IMR-90 (cell line): ENCODE measurements at regions not wholly inside any gene's neighbourhood (a gene's known extent, or its start where the extent isn't known, plus 50 kb on each side); places are given as distances from the start of the nearest gene placed in this dataset.

Experiments used
- ATAC-seq: fragments of 200-7000 bp; cut with Tn5 transposase; 2 replicates; pipeline ENCODE4 v1.9.1; 2020; ENCODE audit warnings: low read depth, mild to moderate bottlenecking, moderate library complexity
- BruUV-seq: library from RNA; stranded (reverse); fragments of 400-500 nt; replicated peaks from 2 replicates; lab custom pipeline; 2021; lab: Mats Ljungman, UMichigan
- CTCF ChIA-PET: fragments of 300-600 bp; formaldehyde crosslinking; extraction: SDS; loops from one replicate; lab custom pipeline; 2021; ENCODE audit warnings: antibody characterized with exemption; lab: Yijun Ruan, JAX
- POLR2A ChIA-PET: fragments of 300-600 bp; sonication (Branson Sonifier 250); formaldehyde crosslinking; loops from one replicate; lab custom pipeline; 2022; ENCODE audit warnings: antibody characterized with exemption; ENCODE audit not compliant: unreplicated experiment; lab: Charles Lee
- DNase-seq: peaks from one replicate; pipeline ENCODE4 v3.0.0; 2013
- H2AFZ ChIP-seq: replicated peaks from 2 replicates; pipeline ENCODE3; 2013; ENCODE audit warnings: low read length, mild to moderate bottlenecking; ENCODE audit not compliant: poor library complexity
- H2AK5ac ChIP-seq: 2 replicates; pipeline ENCODE4 v1.6.1; 2013; ENCODE audit warnings: low read depth, low read length, inconsistent platforms
- H2AK9ac ChIP-seq: replicated peaks from 2 replicates; pipeline ENCODE3; 2013; ENCODE audit warnings: mild to moderate bottlenecking, low read depth, low read length, moderate library complexity; ENCODE audit not compliant: poor library complexity
- H2BK120ac ChIP-seq: 2 replicates; pipeline ENCODE4 v1.6.1; 2013; ENCODE audit warnings: low read depth, low read length, inconsistent platforms
- H2BK15ac ChIP-seq: 3 replicates; pipeline ENCODE4 v1.6.1; 2013; ENCODE audit warnings: low read depth, low read length, inconsistent platforms
- H2BK20ac ChIP-seq: 2 replicates; pipeline ENCODE4 v1.6.1; 2013; ENCODE audit warnings: low read depth, mild to moderate bottlenecking, inconsistent platforms, low read length, moderate library complexity
- H2BK5ac ChIP-seq: 2 replicates; pipeline ENCODE4 v1.6.1; 2013; ENCODE audit warnings: mild to moderate bottlenecking, low read depth, low read length, inconsistent platforms; ENCODE audit not compliant: poor library complexity, severe bottlenecking
- H3K14ac ChIP-seq: replicated peaks from 2 replicates; pipeline ENCODE4 v1.6.1; 2013; ENCODE audit warnings: low read depth, low read length, inconsistent platforms
- H3K18ac ChIP-seq: 2 replicates; pipeline ENCODE4 v1.6.1; 2013; ENCODE audit warnings: low read depth, low read length, control low read depth
- H3K23ac ChIP-seq: 2 replicates; pipeline ENCODE4 v1.6.1; 2013; ENCODE audit warnings: low read depth, low read length, inconsistent platforms
- H3K27ac ChIP-seq: 2 replicates; pipeline ENCODE4 v1.5.1; 2013; ENCODE audit warnings: mild to moderate bottlenecking, control low read depth, low read length; ENCODE audit not compliant: insufficient read depth
- H3K27me3 ChIP-seq: 2 replicates; pipeline ENCODE4 v1.6.1; 2013; ENCODE audit warnings: low read length; ENCODE audit not compliant: control insufficient read depth, insufficient read depth
- H3K36me3 ChIP-seq: 2 replicates; pipeline ENCODE4 v1.6.1; 2013; ENCODE audit warnings: low read length, mixed read lengths; ENCODE audit not compliant: control insufficient read depth, insufficient read depth
- H3K4ac ChIP-seq: 2 replicates; pipeline ENCODE4 v1.6.1; 2013; ENCODE audit warnings: low read depth, low read length, inconsistent platforms
- H3K4me1 ChIP-seq: 2 replicates; pipeline ENCODE4 v1.6.1; 2013; ENCODE audit warnings: low read length, mixed read lengths; ENCODE audit not compliant: control insufficient read depth, insufficient read depth
- H3K4me2 ChIP-seq: 2 replicates; pipeline ENCODE4 v1.6.1; 2013; ENCODE audit warnings: low read depth, mild to moderate bottlenecking, control low read depth, low read length, moderate library complexity
- H3K4me3 ChIP-seq: 2 replicates; pipeline ENCODE4 v1.5.1; 2013; ENCODE audit warnings: low read depth, mild to moderate bottlenecking, control low read depth, low read length, moderate library complexity; ENCODE audit not compliant: insufficient read depth
- H3K56ac ChIP-seq: 2 replicates; pipeline ENCODE4 v1.6.1; 2013; ENCODE audit warnings: low read length, inconsistent platforms; ENCODE audit not compliant: insufficient read depth; ENCODE audit errors: extremely low read depth
- H3K79me1 ChIP-seq, 2 experiments: 2 replicates each; pipeline ENCODE4 v1.6.1; 2013; ENCODE audit warnings: low read length in 2 of 2, inconsistent platforms in 1 of 2, low read depth in 1 of 2
- H3K9ac ChIP-seq: 2 replicates; pipeline ENCODE4 v1.6.1; 2013; ENCODE audit warnings: low read depth, low read length, control low read depth
- H3K9me1 ChIP-seq: 2 replicates; pipeline ENCODE4 v1.6.1; 2013; ENCODE audit warnings: low read length, inconsistent platforms; ENCODE audit not compliant: insufficient read depth
- H3K9me3 ChIP-seq: 2 replicates; pipeline ENCODE4 v1.6.1; 2013; ENCODE audit warnings: low read length; ENCODE audit not compliant: control insufficient read depth, insufficient read depth
- H4K20me1 ChIP-seq: 2 replicates; pipeline ENCODE4 v1.6.1; 2013; ENCODE audit warnings: low read length, inconsistent platforms; ENCODE audit not compliant: insufficient read depth
- H4K5ac ChIP-seq: 2 replicates; pipeline ENCODE4 v1.6.1; 2013; ENCODE audit warnings: mild to moderate bottlenecking, low read depth, low read length, control low read depth
- H4K8ac ChIP-seq, 2 experiments: 2 replicates each; pipeline ENCODE4 v1.6.1; 2013; ENCODE audit warnings: low read depth in 2 of 2, low read length in 2 of 2, control low read depth in 1 of 2, inconsistent platforms in 1 of 2
- H4K91ac ChIP-seq: 2 replicates; pipeline ENCODE4 v1.6.1; 2013; ENCODE audit warnings: low read depth, low read length, inconsistent platforms; ENCODE audit not compliant: insufficient read depth
- BHLHE40 ChIP-seq: fragments of 150-350 bp; IDR thresholded peaks from 2 replicates; pipeline ENCODE4 v1.6.1; 2016; ENCODE audit warnings: mild to moderate bottlenecking, low read depth, low read length
- CEBPB ChIP-seq: IDR thresholded peaks from 2 replicates; pipeline ENCODE4 v1.6.1; 2012; ENCODE audit warnings: low read depth, low read length, improper control_type of control experiment
- CHD1 ChIP-seq: IDR thresholded peaks from 2 replicates; pipeline ENCODE4 v1.6.1; 2012; ENCODE audit warnings: low read depth, low read length, improper control_type of control experiment
- CTCF ChIP-seq: conservative IDR thresholded peaks from 2 replicates; pipeline ENCODE4 v1.5.1; 2012; ENCODE audit warnings: mild to moderate bottlenecking, low read depth, low read length, improper control_type of control experiment
- FOS ChIP-seq: fragments of 150-350 bp; IDR thresholded peaks from 2 replicates; pipeline ENCODE4 v1.6.1; 2016; ENCODE audit warnings: low read depth, low read length
- MAFK ChIP-seq: IDR thresholded peaks from 2 replicates; pipeline ENCODE4 v1.6.1; 2012; ENCODE audit warnings: low read depth, low read length, improper control_type of control experiment
- MAZ ChIP-seq: IDR thresholded peaks from 2 replicates; pipeline ENCODE4 v1.6.1; 2012; ENCODE audit warnings: low read depth, mild to moderate bottlenecking, low read length, improper control_type of control experiment, moderate library complexity, borderline replicate concordance
- MXI1 ChIP-seq: IDR thresholded peaks from 2 replicates; pipeline ENCODE4 v1.6.1; 2012; ENCODE audit warnings: low read depth, mild to moderate bottlenecking, low read length, moderate library complexity, borderline replicate concordance
- NFE2L2 ChIP-seq: fragments of 150-350 bp; IDR thresholded peaks from 2 replicates; pipeline ENCODE4 v1.6.1; 2016; ENCODE audit warnings: low read depth, mild to moderate bottlenecking, low read length
- POLR2A ChIP-seq: IDR thresholded peaks from 2 replicates; pipeline ENCODE4 v1.6.1; 2012; ENCODE audit warnings: mild to moderate bottlenecking, low read depth, low read length
- RAD21 ChIP-seq: IDR thresholded peaks from 2 replicates; pipeline ENCODE4 v1.6.1; 2012; ENCODE audit warnings: low read length, improper control_type of control experiment
- RCOR1 ChIP-seq: IDR thresholded peaks from 2 replicates; pipeline ENCODE4 v1.6.1; 2012; ENCODE audit warnings: mild to moderate bottlenecking, low read length, improper control_type of control experiment; ENCODE audit not compliant: insufficient replicate concordance
- RFX5 ChIP-seq: IDR thresholded peaks from 2 replicates; pipeline ENCODE4 v1.8.0; 2012; ENCODE audit warnings: low read depth, mild to moderate bottlenecking, low read length, moderate library complexity
- SMC3 ChIP-seq: fragments of 150-350 bp; IDR thresholded peaks from 2 replicates; pipeline ENCODE4 v1.6.1; 2016; ENCODE audit warnings: low read depth, mild to moderate bottlenecking, antibody characterized with exemption, low read length, moderate library complexity
- WGBS, 2 experiments: methylation state at CpG; one replicate each; pipeline versions ENCODE4 v1.1.5 to v1.1.7; 2013; ENCODE audit warnings: missing lambda C conversion rate in 2 of 2; ENCODE audit not compliant: insufficient read length in 1 of 2; ENCODE audit errors: extremely low coverage in 2 of 2; 5-methylcytosine and 5-hydroxymethylcytosine counted together
- dilution Hi-C: fragments of 300-500 bp; cut with HindIII; formaldehyde crosslinking; loops from one replicate; pipeline ENCODE4 v1.14.3; 2018; ENCODE audit warnings: low sequenced_read_pairs; ENCODE audit not compliant: unreplicated experiment
- in situ Hi-C: fragments of 300-500 bp; cut with MboI; formaldehyde crosslinking; loops from 3 replicates; pipeline ENCODE4 v1.14.3; 2019; ENCODE audit warnings: low sequenced_read_pairs, inconsistent platforms, mixed read lengths
- intact Hi-C: fragments of 100-400 bp; cut with micrococcal nuclease; formaldehyde crosslinking; loops from 2 replicates; pipeline ENCODE4 v1.10.0; 2022
- TF ChIP-seq, protein P1 (sequence below): fragments of 150-350 bp; IDR thresholded peaks from 2 replicates; pipeline ENCODE4 v1.6.1; 2017; ENCODE audit warnings: mild to moderate bottlenecking, antibody characterized with exemption, low read length, low read depth
- TF ChIP-seq, protein P2 (sequence below): fragments of 150-350 bp; IDR thresholded peaks from 2 replicates; pipeline ENCODE4 v1.6.1; 2016; ENCODE audit warnings: low read depth, mild to moderate bottlenecking, low read length, moderate library complexity, borderline replicate concordance

GRCh38 chr1:99439433-99440075 is 175.3 kb downstream of the PLPPR4 start:
- no peaks in the 10 kb centered on the region for H3K4me1 ChIP-seq
- no peaks in the 10 kb centered on the region for H3K9me1 ChIP-seq
- no peaks in the 10 kb centered on the region for H4K20me1 ChIP-seq
- dilution Hi-C loops (no loop called here), in situ Hi-C loops (no loop called here), intact Hi-C loops (no loop called here)
- H3K14ac ChIP-seq, result no peak overlapping the region
- ATAC-seq, result no peak
- no peak overlapping the region for H2BK15ac ChIP-seq
- H2AK5ac ChIP-seq, result no peak overlapping the region
- BruUV-seq, result no TSS peak
- H3K4ac ChIP-seq, result no peak overlapping the region
- H3K23ac ChIP-seq, result no peak overlapping the region
- TF ChIP-seq RAD21 (no peak), MAZ (no peak), FOS (no peak), RFX5 (no peak), CTCF (no peak), POLR2A (no peak), CEBPB (no peak), BHLHE40 (no peak), SMC3 (no peak), RCOR1 (no peak), NFE2L2 (no peak), MXI1 (no peak), CHD1 (no peak), MAFK (no peak)
- TF ChIP-seq, protein P1, sequence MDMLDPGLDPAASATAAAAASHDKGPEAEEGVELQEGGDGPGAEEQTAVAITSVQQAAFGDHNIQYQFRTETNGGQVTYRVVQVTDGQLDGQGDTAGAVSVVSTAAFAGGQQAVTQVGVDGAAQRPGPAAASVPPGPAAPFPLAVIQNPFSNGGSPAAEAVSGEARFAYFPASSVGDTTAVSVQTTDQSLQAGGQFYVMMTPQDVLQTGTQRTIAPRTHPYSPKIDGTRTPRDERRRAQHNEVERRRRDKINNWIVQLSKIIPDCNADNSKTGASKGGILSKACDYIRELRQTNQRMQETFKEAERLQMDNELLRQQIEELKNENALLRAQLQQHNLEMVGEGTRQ, result no peak
- TF ChIP-seq, protein P2, sequence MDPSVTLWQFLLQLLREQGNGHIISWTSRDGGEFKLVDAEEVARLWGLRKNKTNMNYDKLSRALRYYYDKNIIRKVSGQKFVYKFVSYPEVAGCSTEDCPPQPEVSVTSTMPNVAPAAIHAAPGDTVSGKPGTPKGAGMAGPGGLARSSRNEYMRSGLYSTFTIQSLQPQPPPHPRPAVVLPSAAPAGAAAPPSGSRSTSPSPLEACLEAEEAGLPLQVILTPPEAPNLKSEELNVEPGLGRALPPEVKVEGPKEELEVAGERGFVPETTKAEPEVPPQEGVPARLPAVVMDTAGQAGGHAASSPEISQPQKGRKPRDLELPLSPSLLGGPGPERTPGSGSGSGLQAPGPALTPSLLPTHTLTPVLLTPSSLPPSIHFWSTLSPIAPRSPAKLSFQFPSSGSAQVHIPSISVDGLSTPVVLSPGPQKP, result no peak
- H3K18ac ChIP-seq, result no peak overlapping the region
- H3K27me3 ChIP-seq, result no peaks in the 10 kb centered on the region
- ChIA-PET POLR2A (no interaction called here), CTCF (interaction anchor here (0.7 to 0.9 kb wide), 3 partner anchors 127 to 647 kb away, joined by 3 read pairs; no protein-coding TSS in a partner anchor)
- no peak overlapping the region for H4K5ac ChIP-seq
- H3K56ac ChIP-seq, result no peak overlapping the region
- H3K4me3 ChIP-seq, result no peak overlapping the region
- WGBS, 2 experiments, result 100% methylated on average over 1 of the region's 3 CpGs; no CpG with 5 or more reads in 1 of the 2 experiments
- H3K9me3 ChIP-seq, result no peaks in the 10 kb centered on the region
- no peak overlapping the region for H4K8ac ChIP-seq
- H3K27ac ChIP-seq, result no peak overlapping the region
- no peaks in the 10 kb centered on the region for H3K79me1 ChIP-seq
- H3K9ac ChIP-seq, result no peak overlapping the region
- no peak overlapping the region for H2BK5ac ChIP-seq
- no peak for DNase-seq
- no peak overlapping the region for H2BK120ac ChIP-seq
- no peak overlapping the region for H3K4me2 ChIP-seq
- H2AFZ ChIP-seq, result no peak overlapping the region
- no peak overlapping the region for H2BK20ac ChIP-seq
- no peak overlapping the region for H2AK9ac ChIP-seq
- no peaks in the 10 kb centered on the region for H3K36me3 ChIP-seq
- H4K91ac ChIP-seq, result no peak overlapping the region
